ENCODE measurements at regions not wholly inside any gene's neighbourhood (a gene's known extent, or its start where the extent isn't known, plus 50 kb on each side); places are given as distances from the start of the nearest gene placed in this dataset.
A peak's percentile ranks its signal among the peaks of the same experiment; 100 is the strongest.

DNA sequence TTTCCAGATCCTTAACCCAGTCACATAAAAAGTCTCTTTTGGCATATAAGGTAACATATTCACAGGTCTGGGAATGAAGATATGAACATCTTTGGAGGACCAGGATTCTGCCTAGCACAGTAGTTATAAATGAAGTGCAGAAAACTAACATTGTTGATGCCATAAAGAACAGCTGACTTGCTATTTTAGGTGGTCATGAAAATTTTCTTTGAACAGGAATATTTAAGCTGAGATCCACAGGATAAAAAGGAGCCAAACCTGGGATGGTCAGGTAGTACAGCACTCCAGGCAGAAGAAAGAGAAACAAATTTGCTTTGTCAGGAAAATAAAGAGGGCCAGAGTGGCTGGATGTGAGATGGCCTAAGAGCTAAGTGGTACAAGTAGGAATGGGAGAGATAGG lies 80.0 kb downstream of the CENPW start:
- DNase-seq (ENCODE audit: low read depth, low spot score): no peak

DNA sequence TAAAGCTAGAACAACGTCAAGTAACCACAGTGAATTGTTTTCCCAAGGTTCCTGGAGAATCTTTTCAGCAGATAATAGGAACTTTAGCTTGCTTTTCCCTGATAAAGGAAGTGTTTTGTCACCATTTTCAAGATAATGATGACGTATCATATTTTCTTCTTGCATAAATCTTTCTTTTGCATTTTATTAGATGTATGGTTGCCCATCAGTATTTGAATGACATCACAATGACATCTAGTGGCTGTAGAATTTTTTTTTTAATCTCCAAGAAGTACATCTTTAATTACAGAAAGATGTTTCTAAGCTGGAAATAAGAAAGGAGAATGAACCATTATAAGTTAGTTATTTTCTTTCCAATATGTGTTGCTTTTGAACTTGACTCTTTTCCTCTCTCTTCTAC lies 83.0 kb downstream of the CENPW start:
- no peak for DNase-seq (ENCODE audit: low read depth, low spot score)

DNA sequence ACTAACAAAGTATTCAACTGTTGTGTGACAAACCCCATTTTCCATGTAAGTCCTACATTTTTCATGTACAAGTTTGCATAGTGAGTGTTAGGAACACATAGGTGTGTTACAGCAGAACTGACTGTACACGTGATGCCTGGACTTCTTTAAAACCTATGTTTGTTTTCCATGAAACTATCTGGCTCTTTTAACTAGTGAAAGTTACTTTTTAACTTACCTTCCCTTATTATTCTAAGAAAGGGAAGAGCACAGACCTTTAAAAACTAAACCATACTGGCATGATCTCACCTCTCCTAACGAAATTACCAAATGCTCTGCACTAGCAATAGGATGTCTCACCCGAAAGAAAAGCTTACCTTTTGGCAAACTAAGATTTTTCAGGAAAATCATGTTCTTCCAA lies 87.8 kb downstream of the CENPW start:
- DNase-seq (ENCODE audit: low read depth, low spot score): no peak

GRCh38 chr6:126429866-126430265 lies 90.0 kb downstream of the CENPW start:
- no peak for DNase-seq (ENCODE audit: low read depth, low spot score)

DNA sequence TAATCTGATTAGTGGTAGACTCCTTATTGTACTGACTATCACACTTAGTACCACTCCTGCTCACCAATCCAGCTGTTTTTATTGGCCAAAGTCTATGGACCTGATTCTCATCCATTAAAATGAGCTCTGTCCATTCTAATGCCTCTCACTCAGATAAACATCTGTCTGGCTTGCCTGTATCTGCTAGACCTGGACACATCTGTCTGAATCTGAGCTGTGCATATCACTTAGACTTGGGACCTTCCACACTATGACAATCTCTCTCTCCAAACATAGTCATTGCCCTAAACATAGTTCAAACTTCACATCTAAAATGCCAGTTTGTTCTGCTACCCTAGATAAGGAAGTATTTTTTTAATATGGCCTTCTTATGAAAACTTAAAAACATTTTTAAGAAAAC lies 92.6 kb downstream of the CENPW start:
- DNase-seq (ENCODE audit: low read depth, low spot score): no peak

DNA sequence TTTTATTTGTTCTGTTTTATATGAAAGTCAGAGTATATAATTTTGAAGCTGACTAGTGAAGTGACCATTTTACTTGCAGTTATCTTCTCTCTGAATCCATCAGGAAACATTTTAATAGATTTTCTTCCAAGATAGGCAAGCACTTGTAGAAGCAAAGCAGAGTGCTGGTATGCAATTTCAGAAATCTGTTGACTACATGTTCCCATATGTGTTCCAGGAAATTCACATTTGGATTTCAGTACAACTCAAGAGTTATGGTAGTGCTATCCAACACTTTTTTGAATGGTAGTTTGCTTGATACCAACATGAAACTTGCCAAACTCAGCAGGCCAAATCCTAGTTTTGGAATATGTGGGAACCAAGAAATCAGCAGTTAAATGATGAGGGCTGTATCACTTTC lies 94.0 kb downstream of the CENPW start:
- DNase-seq (ENCODE audit: low read depth, low spot score): no peak

GRCh38 chr6:126437205-126437604 lies 97.3 kb downstream of the CENPW start:
- no peak for DNase-seq (ENCODE audit: low read depth, low spot score)

- DNase-seq (ENCODE audit: low read depth, low spot score): no peak
These were observed 99.1 kb downstream of the CENPW start for GRCh38 chr6:126439040-126439439.

DNA sequence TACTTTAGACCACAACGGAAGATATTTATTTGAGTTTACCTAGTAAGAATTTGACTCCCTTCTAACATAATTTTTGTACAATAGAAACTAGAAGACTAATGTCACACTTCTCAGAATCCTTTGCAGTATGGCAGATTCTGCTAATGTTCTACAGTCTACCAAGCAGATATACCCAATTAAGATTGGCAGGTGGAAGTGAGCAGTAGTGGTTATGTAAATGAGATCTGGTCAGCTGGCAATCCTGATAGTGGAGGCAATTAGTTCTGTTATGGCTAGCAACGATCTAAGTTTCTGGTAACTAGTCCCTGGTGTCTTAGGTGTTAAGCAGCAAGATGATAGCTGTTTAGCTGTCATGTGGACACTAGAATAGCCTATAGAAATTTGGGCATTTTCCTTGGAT lies 101.0 kb downstream of the CENPW start:
- DNase-seq (ENCODE audit: low read depth, low spot score): no peak

GRCh38 chr6:126444659-126445273 lies 104.9 kb downstream of the CENPW start:
- peak; percentile 1 for DNase-seq (ENCODE audit: low read depth, low spot score)

DNA sequence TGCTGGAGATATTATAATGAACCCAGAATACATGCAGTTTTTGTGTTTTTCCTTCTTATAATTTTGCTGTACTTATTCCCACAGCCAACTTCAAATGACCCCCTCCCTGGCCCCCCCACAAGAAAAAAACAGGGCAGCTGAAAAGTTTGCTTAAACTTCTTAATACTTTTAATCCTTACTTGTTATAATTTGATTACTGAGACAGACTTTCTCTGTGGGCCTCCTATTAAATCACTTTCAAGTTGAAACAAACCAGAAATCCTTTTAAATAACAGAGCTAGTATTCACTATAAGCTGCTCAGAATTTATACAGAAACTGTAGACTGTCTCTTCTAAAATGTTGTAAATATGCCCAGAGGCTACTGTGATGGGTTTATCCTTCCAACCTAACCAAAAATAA lies 106.3 kb downstream of the CENPW start:
- DNase-seq (ENCODE audit: low read depth, low spot score): no peak

GRCh38 chr6:126447367-126447766 lies 107.5 kb downstream of the CENPW start:
- no peak for DNase-seq (ENCODE audit: low read depth, low spot score)

GRCh38 chr6:126461045-126461444 lies 121.1 kb downstream of the CENPW start:
- no peak for DNase-seq (ENCODE audit: low read depth, low spot score)

DNA sequence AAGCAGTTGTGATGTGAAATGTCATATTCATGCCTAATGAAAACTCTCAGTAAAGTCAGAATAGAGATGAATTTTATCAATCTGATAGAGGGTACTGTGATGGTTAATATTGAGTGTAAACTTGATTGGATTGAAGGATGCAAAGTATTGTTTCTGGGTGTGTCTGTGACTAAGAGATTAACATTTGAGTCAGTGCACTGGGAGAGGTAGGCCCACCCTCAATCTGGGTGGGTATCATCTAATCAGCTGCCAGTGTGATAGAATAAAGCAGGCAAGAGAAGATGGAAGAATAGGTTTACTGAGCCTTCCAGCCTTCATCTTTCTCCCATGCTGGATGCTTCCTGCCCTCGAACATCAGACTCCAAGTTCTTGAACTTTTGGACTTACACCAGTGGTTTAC lies 124.3 kb downstream of the CENPW start:
- DNase-seq (ENCODE audit: low read depth, low spot score): no peak

DNA sequence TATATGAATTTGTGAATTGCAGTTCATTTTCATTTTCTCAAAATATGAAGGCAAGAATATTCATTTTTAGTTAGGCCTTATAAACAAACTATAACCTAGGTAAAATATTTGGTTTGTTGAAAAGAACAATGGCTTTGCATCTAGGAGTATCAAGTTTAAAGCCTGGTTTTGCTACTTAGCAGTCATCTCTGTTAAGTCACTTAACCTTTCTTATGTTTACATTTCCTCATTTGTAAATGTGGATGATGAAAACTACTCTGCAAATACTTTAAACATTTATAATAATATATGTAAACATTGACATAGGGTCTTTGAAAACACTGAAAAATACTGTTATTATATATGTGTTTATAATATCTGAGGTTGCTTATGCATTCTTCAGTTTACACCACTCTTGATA lies 135.5 kb downstream of the CENPW start:
- DNase-seq (ENCODE audit: low read depth, low spot score): no peak

DNA sequence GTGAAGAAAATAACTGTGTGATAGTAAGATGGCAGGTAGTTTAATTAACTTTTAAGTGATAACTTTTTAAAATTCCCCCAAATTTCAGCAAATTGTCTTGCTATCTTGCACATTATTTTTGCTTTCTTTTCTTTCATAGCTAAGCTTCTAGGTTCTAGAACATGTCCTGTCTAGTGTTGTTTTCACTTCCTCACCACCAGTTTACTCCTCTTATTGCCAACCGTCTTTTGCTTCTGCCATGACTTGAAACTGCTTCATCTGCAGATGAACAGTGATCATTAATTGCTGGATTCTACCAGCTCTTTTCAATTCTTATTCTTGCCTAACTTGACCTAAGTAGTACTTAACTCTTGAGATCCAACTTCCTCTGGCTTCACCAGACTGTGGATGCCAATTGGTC lies 137.8 kb downstream of the CENPW start:
- no peak for DNase-seq (ENCODE audit: low read depth, low spot score)

DNA sequence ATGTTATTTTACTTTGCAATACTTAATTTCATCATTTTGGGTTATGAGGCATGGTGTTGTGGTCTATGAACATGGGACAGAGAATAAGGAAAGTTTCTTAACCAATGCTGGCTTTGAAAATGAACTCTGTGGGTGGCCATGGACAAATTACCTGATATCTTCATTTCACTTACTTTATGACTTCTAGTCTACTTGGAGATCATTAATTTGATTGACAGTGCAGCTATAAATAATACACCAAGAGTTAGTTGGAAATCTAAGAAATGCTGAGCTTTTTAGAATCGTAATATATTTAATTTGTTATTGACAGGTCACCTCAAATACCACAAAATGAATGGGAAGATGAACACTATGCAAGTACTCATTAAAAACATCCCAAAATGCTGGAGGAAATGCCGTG lies 140.4 kb downstream of the CENPW start:
- no peak for DNase-seq (ENCODE audit: low read depth, low spot score)

DNA sequence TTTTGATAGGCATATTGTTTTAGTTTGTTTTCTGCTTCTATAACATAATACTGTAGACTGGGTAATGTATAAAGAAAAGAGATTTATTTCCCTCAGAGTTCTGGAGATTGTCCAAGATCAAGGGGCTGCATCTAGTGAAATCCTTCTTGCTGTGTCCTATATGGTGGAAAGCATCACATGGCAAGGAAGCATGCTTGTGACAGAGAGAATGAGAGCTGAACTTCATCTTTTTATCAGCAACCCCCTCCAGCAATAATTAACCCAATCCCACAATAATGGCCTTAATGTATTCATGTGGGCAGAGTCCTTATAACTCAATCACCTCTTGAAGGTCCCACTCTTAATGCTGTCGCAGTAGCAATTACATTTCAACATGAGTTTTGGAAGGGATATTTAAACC lies 141.4 kb downstream of the CENPW start:
- no peak for DNase-seq (ENCODE audit: low read depth, low spot score)

DNA sequence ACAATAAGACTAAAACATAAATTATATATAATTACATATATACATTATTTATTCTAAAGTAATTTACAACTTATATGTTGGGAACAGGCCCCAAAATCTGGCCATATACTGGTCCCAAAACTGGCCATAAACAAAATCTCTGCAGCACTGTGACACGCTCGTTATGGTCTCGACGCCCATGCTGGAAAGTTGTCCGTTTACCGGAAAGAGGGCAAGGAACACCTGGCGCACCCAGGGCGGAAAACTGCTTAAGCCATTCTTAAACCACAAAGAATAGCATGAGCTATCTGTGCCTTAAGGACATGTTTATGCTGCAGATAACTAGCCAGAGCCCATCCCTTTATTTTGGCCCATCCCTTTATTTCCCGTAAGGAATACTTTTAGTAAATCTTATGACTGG lies 164.9 kb downstream of the CENPW start:
- DNase-seq (ENCODE audit: low read depth, low spot score): no peak

DNA sequence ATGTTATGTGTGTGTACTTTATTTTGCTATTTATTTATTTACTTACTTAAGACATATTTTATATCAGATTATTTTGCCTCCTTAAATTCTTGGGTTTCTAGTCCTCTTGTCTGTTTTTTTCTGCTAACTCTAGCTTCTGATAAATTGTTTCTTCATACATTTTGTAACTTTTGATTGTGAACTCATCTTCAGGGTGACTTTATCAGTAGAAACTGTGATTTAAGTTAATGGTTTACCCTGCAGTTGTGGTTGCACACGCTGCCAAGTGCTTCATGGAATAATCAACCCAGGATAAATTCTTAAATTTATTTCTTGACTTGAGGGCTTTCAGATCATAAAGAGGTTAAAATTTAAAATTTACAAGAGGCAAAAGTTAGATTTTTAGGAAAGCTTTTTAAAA lies 173.3 kb downstream of the CENPW start:
- no peak for DNase-seq (ENCODE audit: low read depth, low spot score)

GRCh38 chr6:126516411-126516810 lies 176.5 kb downstream of the CENPW start:
- DNase-seq (ENCODE audit: low read depth, low spot score): no peak

GRCh38 chr6:126524811-126525326 lies 185.0 kb downstream of the CENPW start:
- DNase-seq (ENCODE audit: low read depth, low spot score): no peak

- DNase-seq (ENCODE audit: low read depth, low spot score): no peak
These were observed 186.6 kb downstream of the CENPW start for GRCh38 chr6:126526547-126526946.

- DNase-seq (ENCODE audit: low read depth, low spot score): no peak
These were observed 187.2 kb downstream of the CENPW start for GRCh38 chr6:126526996-126527606.

Data from ELF-1 (cell line).